ENCODE measurements at regions not wholly inside any gene's neighbourhood (a gene's known extent, or its start where the extent isn't known, plus 50 kb on each side); places are given as distances from the start of the nearest gene placed in this dataset.
"Not testable (repeated sequence)": the region's sequence is repeated elsewhere in the genome, so short reads cannot be mapped to it uniquely, and the experiment has no call there.

DNA sequence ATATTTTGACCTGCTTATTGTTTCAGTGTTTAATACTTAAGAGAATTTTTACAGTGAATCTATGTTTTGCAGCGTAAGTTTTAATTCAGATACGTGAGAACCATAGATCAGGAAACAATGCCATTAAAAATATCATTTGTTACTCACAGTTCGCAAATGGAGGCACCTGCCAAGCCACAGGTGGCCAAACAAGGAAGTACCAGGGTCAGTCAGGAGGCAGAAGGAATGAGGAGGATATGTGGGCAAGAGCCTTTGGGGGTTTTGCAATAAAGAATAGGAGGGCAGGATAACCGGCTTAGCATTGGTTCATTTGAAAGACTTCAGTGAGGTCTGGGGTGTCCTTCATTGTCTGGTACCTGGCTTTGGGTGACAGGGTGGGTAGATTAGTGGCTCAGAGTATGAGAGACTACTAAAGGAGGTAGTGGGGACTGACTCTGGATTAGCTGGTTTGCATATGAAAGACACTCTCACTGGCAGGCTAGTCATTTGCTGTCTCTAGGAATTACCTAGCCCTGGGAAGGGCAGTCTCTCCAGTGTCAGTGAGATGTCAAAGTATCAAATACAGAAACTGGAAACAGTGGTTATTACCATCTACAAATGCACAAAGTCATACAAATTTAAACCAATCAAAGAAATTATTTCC lies 132.2 kb upstream of the CAV2 start:
- intact Hi-C loops (cut with micrococcal nuclease) = no loop called here
- Mint-ChIP-seq H3K27ac (no peak overlapping the region), H3K4me3 (ENCODE audit: low read depth) (no peak overlapping the region)

DNA sequence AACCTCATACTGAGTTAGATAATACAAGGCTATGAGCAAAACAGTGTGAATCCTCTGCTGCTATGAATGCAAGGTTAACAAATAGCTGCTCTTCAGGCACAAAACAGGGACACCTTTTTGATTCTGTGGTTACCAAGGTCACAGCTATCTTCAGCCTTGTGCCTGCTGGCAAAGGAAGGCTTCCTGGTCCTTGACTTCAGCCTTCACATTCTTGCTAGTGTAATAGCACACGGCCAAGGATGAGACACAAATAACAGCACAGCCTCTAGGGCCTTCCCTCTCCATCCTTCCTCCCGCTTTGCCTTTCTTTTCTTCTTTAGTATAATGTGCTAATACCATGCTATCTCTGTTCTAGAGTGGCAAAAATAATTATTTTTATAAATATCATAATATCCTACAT lies 130.6 kb upstream of the CAV2 start:
- Mint-ChIP-seq H3K4me1 (ENCODE audit: low read depth) (no peaks in the 10 kb centered on the region), H3K36me3 (ENCODE audit: low read depth) (no peaks in the 10 kb centered on the region), H3K9me3 (no peaks in the 10 kb centered on the region), H3K4me3 (ENCODE audit: low read depth) (no peak overlapping the region), H3K27ac (no peak overlapping the region), H3K27me3 (ENCODE audit: low read depth) (no peaks in the 10 kb centered on the region)
- intact Hi-C loops (cut with micrococcal nuclease) = no loop called here
- DNase-seq (ENCODE audit: low spot score) = no peak

More for the DNA sequence above, 132.2 kb upstream of the CAV2 start:
- Mint-ChIP-seq H3K27me3 (ENCODE audit: low read depth) (no peaks in the 10 kb centered on the region), H3K36me3 (ENCODE audit: low read depth) (no peaks in the 10 kb centered on the region), H3K4me1 (ENCODE audit: low read depth) (no peaks in the 10 kb centered on the region), H3K9me3 (no peaks in the 10 kb centered on the region)
- DNase-seq (ENCODE audit: low spot score) = no peak

DNA sequence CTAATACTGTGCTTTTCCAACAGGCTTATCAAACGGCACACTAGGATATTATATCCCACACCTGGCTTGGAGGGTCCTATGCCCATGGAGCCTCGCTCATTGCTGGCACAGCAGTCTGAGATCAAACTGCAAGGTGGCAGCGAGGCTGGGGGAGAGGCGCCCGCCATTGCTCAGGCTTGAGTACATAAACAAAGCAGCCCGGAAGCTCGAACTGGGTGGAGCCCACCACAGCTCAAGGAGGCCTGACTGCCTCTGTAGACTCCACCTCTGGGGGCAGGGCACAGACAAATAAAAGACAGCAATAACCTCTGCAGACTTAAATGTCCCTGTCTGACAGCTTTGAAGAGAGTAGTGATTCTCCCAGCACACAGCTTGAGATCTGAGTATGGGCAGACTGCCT lies 128.0 kb upstream of the CAV2 start:
- DNase-seq (ENCODE audit: low spot score); H3K27ac Mint-ChIP-seq; H3K9me3 Mint-ChIP-seq; H3K4me1 Mint-ChIP-seq (ENCODE audit: low read depth); H3K27me3 Mint-ChIP-seq (ENCODE audit: low read depth); H3K36me3 Mint-ChIP-seq (ENCODE audit: low read depth); intact Hi-C loops (cut with micrococcal nuclease); H3K4me3 Mint-ChIP-seq (ENCODE audit: low read depth): not testable (repeated sequence)

DNA sequence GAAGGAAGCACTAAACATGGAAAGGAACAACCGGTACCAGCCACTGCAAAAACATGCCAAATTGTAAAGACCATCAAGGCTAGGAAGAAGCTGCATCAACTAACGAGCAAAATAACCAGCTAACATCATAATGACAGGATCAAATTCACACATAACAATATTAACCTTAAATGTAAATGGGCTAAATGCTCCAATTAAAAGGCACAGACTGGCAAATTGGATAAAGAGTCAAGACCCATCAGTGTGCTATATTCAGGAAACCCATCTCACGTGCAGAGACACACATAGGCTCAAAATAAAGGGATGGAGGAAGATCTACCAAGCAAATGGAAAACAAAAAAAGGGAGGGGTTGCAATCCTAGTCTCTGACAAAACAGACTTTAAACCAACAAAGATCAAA lies 126.3 kb upstream of the CAV2 start:
- H3K4me1 Mint-ChIP-seq (ENCODE audit: low read depth); H3K9me3 Mint-ChIP-seq; H3K27ac Mint-ChIP-seq; intact Hi-C loops (cut with micrococcal nuclease); DNase-seq (ENCODE audit: low spot score); H3K36me3 Mint-ChIP-seq (ENCODE audit: low read depth); H3K27me3 Mint-ChIP-seq (ENCODE audit: low read depth); H3K4me3 Mint-ChIP-seq (ENCODE audit: low read depth): not testable (repeated sequence)

DNA sequence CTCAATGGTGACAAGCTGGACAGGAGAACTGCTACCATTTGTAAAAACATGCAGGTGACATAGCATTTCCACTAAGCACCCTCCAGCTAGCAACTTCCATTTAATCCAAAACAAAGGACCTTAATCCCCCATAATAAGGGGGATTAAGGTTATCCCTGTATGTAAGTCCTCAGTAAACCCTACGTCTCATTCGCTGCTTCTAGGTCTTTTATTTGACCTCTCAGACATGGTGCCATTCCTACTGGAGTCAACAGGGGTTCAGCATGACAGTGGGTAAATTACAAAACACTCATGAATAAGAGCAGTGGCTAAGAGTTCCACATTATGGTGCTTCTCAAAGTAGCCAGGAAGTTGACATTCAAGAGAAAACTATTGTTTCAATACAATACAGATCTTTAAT lies 121.8 kb upstream of the CAV2 start:
- intact Hi-C loops (cut with micrococcal nuclease) = no loop called here
- Mint-ChIP-seq H3K27ac (no peak overlapping the region), H3K4me1 (ENCODE audit: low read depth) (no peaks in the 10 kb centered on the region), H3K27me3 (ENCODE audit: low read depth) (peaks cover 2% of the 10 kb centered on the region), H3K4me3 (ENCODE audit: low read depth) (no peak overlapping the region), H3K9me3 (no peaks in the 10 kb centered on the region), H3K36me3 (ENCODE audit: low read depth) (no peaks in the 10 kb centered on the region)
- no peak for DNase-seq (ENCODE audit: low spot score)

DNA sequence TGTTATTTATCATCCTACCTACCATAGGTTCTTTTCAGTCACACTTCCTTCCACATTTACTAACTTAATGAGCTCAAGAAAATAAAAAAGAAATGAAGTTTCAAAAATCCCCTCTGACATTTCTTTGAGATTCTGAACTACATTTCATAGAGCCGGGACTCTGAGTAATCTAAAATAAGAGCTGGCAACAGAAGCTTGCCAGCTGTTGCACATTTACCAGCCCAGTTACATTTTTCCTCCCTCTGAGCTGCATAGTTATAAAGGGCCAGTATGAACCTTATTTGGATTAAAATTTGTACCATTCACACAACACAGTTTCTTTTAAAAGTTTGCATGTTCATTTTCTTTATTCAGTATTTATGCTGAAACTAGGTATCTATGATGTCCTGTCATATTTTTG lies 119.5 kb upstream of the CAV2 start:
- Mint-ChIP-seq H3K9me3 (no peaks in the 10 kb centered on the region), H3K4me1 (ENCODE audit: low read depth) (no peaks in the 10 kb centered on the region), H3K4me3 (ENCODE audit: low read depth) (no peak overlapping the region), H3K36me3 (ENCODE audit: low read depth) (no peaks in the 10 kb centered on the region), H3K27ac (no peak overlapping the region), H3K27me3 (ENCODE audit: low read depth) (peaks cover 2% of the 10 kb centered on the region)
- intact Hi-C loops (cut with micrococcal nuclease) = no loop called here
- no peak for DNase-seq (ENCODE audit: low spot score)

DNA sequence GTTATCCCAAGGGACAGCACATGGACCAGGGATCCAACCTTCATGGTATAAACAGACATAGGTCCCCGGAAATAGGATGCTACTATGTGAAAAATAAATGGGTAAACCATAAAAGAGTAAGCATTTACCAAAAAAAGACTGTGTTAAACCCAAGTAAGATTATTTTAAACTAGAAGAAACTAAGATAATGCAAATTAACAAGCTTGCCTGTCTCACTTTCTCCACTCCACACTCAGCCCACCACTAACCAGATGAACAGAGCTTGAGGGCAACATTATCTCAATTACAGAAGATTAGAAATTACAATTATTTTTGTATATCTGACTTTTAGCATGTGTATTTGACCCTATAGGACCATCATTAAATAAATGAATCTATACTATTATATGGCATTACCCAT lies 117.2 kb upstream of the CAV2 start:
- Mint-ChIP-seq H3K27ac (no peak overlapping the region), H3K9me3 (no peaks in the 10 kb centered on the region), H3K4me3 (ENCODE audit: low read depth) (no peak overlapping the region), H3K36me3 (ENCODE audit: low read depth) (no peaks in the 10 kb centered on the region), H3K27me3 (ENCODE audit: low read depth) (peaks cover 3% of the 10 kb centered on the region), H3K4me1 (ENCODE audit: low read depth) (no peaks in the 10 kb centered on the region)
- intact Hi-C loops (cut with micrococcal nuclease) = no loop called here
- DNase-seq (ENCODE audit: low spot score) = no peak

DNA sequence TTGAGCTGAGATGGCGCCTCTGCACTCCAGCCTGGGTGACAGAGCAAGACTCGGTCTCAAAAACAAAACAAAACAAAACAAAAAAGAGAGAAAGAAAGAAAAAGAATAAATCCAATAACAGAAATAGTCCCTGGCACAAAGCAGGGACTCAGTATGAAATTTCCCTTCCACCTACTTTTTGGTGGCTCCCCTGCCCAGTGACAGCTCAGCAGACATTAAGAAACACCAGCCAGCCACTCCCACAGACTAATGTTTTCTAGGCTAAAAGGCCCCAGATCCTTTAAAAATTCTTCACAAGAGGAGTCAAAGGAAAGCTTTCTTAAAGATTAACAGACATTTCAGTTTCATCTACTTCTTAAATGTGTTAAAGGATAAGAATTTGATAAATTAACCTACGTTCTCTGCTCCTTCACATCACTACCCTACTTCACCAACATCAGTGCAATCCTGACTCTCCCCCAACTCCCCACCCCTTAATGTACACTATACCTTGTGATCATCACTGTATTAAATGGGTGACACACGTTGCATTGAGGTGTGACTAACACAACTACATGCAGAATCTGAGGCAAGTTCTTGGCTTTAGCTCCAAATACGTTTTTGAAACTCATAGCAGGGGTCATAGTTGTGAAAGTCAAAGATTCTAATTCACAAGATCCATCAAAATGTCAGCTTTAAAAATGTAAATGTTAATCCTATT lies 114.5 kb upstream of the CAV2 start:
- Mint-ChIP-seq H3K4me3 (ENCODE audit: low read depth) (no peak overlapping the region), H3K27me3 (ENCODE audit: low read depth) (peaks cover 1% of the 10 kb centered on the region), H3K9me3 (no peaks in the 10 kb centered on the region), H3K4me1 (ENCODE audit: low read depth) (no peaks in the 10 kb centered on the region), H3K36me3 (ENCODE audit: low read depth) (no peaks in the 10 kb centered on the region), H3K27ac (no peak overlapping the region)
- DNase-seq (ENCODE audit: low spot score) = no peak
- intact Hi-C loops (cut with micrococcal nuclease) = no loop called here

DNA sequence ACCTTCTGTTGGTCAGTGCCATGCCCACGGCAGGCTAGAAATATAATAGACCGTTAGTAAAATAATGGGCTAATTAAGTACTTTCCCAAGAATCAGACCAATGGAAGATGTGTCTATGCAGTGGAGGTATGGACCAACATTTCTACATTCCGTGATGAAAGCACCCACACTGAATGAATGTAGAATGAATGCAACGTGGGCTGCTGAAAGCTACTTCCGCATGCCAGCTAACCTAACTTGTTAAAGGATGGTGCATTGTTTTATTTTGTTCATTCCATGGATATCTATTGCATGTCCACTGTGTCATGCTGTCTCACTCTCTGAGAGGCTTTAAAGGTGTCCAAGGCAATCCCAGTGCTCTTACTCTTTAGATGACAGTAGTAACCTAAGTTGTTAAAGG lies 112.9 kb upstream of the CAV2 start:
- intact Hi-C loops (cut with micrococcal nuclease) = no loop called here
- H3K4me1 Mint-ChIP-seq (ENCODE audit: low read depth) = no peaks in the 10 kb centered on the region

DNA sequence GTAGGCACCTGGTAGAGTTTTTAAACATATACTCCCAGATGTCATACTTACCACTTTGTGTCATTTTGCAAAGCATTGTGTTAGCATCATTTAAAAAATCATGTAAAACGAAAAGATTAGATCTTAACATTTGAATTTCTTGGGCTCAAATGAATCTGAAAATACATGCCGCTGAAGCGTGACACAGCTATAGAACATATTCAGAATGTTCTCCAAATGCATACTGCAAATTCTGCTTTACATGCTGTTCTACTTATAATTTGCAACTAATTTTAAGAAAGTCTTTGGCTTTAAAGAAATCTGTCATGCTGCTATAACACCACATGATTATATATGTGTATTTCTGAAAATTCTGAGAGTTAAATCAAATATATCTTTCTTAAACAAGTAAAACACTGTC lies 109.2 kb upstream of the CAV2 start:
- Mint-ChIP-seq H3K27ac (no peak overlapping the region), H3K4me3 (ENCODE audit: low read depth) (no peak overlapping the region), H3K4me1 (ENCODE audit: low read depth) (no peaks in the 10 kb centered on the region), H3K36me3 (ENCODE audit: low read depth) (no peaks in the 10 kb centered on the region), H3K27me3 (ENCODE audit: low read depth) (peaks cover 5% of the 10 kb centered on the region), H3K9me3 (no peaks in the 10 kb centered on the region)
- DNase-seq (ENCODE audit: low spot score) = no peak
- intact Hi-C loops (cut with micrococcal nuclease) = no loop called here

More for the DNA sequence above, 112.9 kb upstream of the CAV2 start:
- DNase-seq (ENCODE audit: low spot score) = no peak
- H3K9me3 Mint-ChIP-seq = no peaks in the 10 kb centered on the region
- peaks cover 1% of the 10 kb centered on the region for H3K27me3 Mint-ChIP-seq (ENCODE audit: low read depth)
- no peak overlapping the region for H3K4me3 Mint-ChIP-seq (ENCODE audit: low read depth)
- H3K27ac Mint-ChIP-seq = no peak overlapping the region
- no peaks in the 10 kb centered on the region for H3K36me3 Mint-ChIP-seq (ENCODE audit: low read depth)

DNA sequence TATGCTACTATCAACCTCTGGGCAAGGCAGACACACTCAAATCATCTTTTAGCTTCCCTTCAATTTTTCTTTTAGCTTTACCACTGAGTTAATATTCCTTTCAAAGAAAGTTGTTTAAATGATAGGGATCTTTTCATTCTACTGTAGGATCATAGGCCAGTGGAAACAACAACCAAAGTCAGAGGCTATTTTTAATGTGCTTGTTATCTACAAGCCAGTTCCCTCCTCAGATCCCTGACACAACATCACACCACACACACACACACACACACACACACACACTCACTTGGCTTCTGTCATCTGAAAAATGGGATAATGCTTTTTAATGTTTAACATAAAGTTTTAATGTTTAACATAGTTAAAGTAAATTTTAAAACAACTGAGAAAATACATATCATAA lies 106.7 kb upstream of the CAV2 start:
- Mint-ChIP-seq H3K4me1 (ENCODE audit: low read depth) (no peaks in the 10 kb centered on the region), H3K9me3 (no peaks in the 10 kb centered on the region), H3K36me3 (ENCODE audit: low read depth) (no peaks in the 10 kb centered on the region), H3K27ac (no peak overlapping the region), H3K27me3 (ENCODE audit: low read depth) (peaks cover 5% of the 10 kb centered on the region), H3K4me3 (ENCODE audit: low read depth) (no peak overlapping the region)
- DNase-seq (ENCODE audit: low spot score) = no peak
- intact Hi-C loops (cut with micrococcal nuclease) = no loop called here

DNA sequence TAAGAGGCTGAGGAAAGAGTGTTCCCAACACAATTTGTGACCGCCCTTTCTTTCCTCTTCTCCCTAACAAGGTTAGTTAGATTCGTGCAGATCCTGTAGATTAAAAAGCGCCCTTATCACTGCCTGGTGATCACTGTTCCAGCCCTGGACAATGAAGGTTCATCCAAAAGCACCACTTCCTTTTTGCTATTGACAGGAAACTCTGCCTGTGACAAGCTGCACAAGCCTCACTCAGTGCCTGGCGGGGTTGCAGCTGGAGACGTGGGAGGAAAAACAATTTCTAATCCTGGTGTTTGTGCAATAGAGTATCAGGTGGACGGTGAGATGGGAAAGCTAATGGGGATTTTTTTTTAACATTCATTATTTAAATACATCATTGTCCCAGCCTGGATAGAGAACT lies 105.9 kb upstream of the CAV2 start:
- H3K4me3 Mint-ChIP-seq (ENCODE audit: low read depth) = no peak overlapping the region
- H3K27me3 Mint-ChIP-seq (ENCODE audit: low read depth) = peaks cover 5% of the 10 kb centered on the region
- H3K9me3 Mint-ChIP-seq = no peaks in the 10 kb centered on the region
- no peak for DNase-seq (ENCODE audit: low spot score)
- H3K27ac Mint-ChIP-seq = no peak overlapping the region
- H3K36me3 Mint-ChIP-seq (ENCODE audit: low read depth) = no peaks in the 10 kb centered on the region
- intact Hi-C loops (cut with micrococcal nuclease) = no loop called here
- no peaks in the 10 kb centered on the region for H3K4me1 Mint-ChIP-seq (ENCODE audit: low read depth)

DNA sequence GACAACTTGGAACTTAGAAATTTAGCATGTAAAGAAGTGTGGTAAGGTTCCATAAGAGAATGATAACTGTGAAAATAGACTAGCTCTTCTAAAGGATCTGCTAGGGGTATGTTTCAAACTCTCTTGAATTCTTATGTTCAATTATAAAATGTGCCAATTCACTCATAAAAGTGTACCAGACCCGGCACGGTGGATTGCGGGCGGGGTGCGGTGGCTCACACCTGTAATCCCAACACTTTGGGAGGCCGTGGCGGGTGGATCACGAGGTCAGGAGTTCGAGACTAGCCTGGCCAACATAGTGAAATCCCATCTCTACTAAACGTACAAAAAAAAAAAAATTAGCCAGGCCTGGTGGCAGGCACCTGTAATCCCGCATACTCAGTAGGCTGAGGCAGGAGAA lies 105.4 kb upstream of the CAV2 start:
- no peaks in the 10 kb centered on the region for H3K9me3 Mint-ChIP-seq
- H3K4me3 Mint-ChIP-seq (ENCODE audit: low read depth) = no peak overlapping the region
- no peaks in the 10 kb centered on the region for H3K36me3 Mint-ChIP-seq (ENCODE audit: low read depth)
- intact Hi-C loops (cut with micrococcal nuclease) = no loop called here
- no peak for DNase-seq (ENCODE audit: low spot score)
- H3K27me3 Mint-ChIP-seq (ENCODE audit: low read depth) = peaks cover 5% of the 10 kb centered on the region
- no peak overlapping the region for H3K27ac Mint-ChIP-seq
- H3K4me1 Mint-ChIP-seq (ENCODE audit: low read depth) = no peaks in the 10 kb centered on the region
